Osteocyte (in vitro differentiated cells): ENCODE measurements at regions not wholly inside any gene's neighbourhood (a gene's known extent, or its start where the extent isn't known, plus 50 kb on each side); places are given as distances from the start of the nearest gene placed in this dataset.

Source experiments
- DNase-seq: peaks from one replicate; pipeline ENCODE4 v3.0.0; 2021; ENCODE audit warnings: mixed read lengths; ENCODE audit not compliant: unreplicated experiment; ENCODE audit errors: extremely low spot score
- H3K27ac Mint-ChIP-seq: one replicate; pipeline ENCODE4 v1.8.0; 2021; ENCODE audit warnings: mild to moderate bottlenecking, mixed read lengths; ENCODE audit not compliant: unreplicated experiment
- H3K27me3 Mint-ChIP-seq: one replicate; pipeline ENCODE4 v1.8.0; 2021; ENCODE audit warnings: mixed read lengths; ENCODE audit not compliant: unreplicated experiment
- H3K36me3 Mint-ChIP-seq: one replicate; pipeline ENCODE4 v1.8.0; 2021; ENCODE audit warnings: mixed read lengths; ENCODE audit not compliant: unreplicated experiment
- H3K4me1 Mint-ChIP-seq: one replicate; pipeline ENCODE4 v1.8.0; 2021; ENCODE audit warnings: mixed read lengths; ENCODE audit not compliant: unreplicated experiment
- H3K4me3 Mint-ChIP-seq: one replicate; pipeline ENCODE4 v1.8.0; 2021; ENCODE audit warnings: mild to moderate bottlenecking, moderate library complexity, mixed read lengths; ENCODE audit not compliant: unreplicated experiment
- H3K9me3 Mint-ChIP-seq: one replicate; pipeline ENCODE4 v1.8.0; 2021; ENCODE audit warnings: mixed read lengths; ENCODE audit not compliant: unreplicated experiment
- CTCF ChIP-seq: fragments of 200-600 bp; sonication (generic); IDR thresholded peaks from 2 replicates; pipeline ENCODE4 v1.5.0; 2021; ENCODE audit warnings: antibody characterized with exemption, mild to moderate bottlenecking, moderate library complexity

GRCh38 chr14:76710056-76711010 lies 50.9 kb upstream of the VASH1 start:
- TF ChIP-seq CTCF, result peak; percentile 77
- H3K4me1 Mint-ChIP-seq, result no peaks in the 10 kb centered on the region
- no peaks in the 10 kb centered on the region for H3K36me3 Mint-ChIP-seq
- no peak overlapping the region for H3K4me3 Mint-ChIP-seq
- DNase-seq, result peak; percentile 62
- H3K9me3 Mint-ChIP-seq, result no peaks in the 10 kb centered on the region
- H3K27ac Mint-ChIP-seq, result no peak overlapping the region
- H3K27me3 Mint-ChIP-seq, result peaks cover 21% of the 10 kb centered on the region
